Upper lobe of left lung (tissue), 4 donors: ENCODE measurements at regions not wholly inside any gene's neighbourhood (a gene's known extent, or its start where the extent isn't known, plus 50 kb on each side); places are given as distances from the start of the nearest gene placed in this dataset.

ENCODE experiments used
- CTCF ChIP-seq, 6 experiments: fragments of 450-650 bp in 4 of 6; fragments of 200-600 bp in 2 of 6; sonication (generic) in 2 of 6; IDR thresholded peaks; one replicate each; pipeline ENCODE4 v1.5.1; 2016 to 2019; ENCODE audit warnings: antibody characterized with exemption in 6 of 6
- EP300 ChIP-seq, 4 donors: sonication (generic); formaldehyde crosslinking; IDR thresholded peaks; one replicate each; pipeline ENCODE4 v1.5.1; 2017; ENCODE audit warnings: antibody characterized with exemption in 4 of 4, control low read depth in 2 of 4
- POLR2A ChIP-seq, 4 donors: fragments of 450-650 bp; IDR thresholded peaks; one replicate each; pipeline ENCODE4 v1.5.1; 2016 to 2017; ENCODE audit warnings: antibody characterized with exemption in 4 of 4, mild to moderate bottlenecking in 2 of 4
- POLR2AphosphoS5 ChIP-seq, 2 donors: sonication (generic); formaldehyde crosslinking; IDR thresholded peaks; one replicate each; pipeline ENCODE4 v1.5.1; 2017; ENCODE audit warnings: antibody characterized with exemption in 2 of 2

- TF ChIP-seq CTCF (IDR thresholded peaks at IDR 0.05) (no peak), POLR2AphosphoS5 (IDR thresholded peaks at IDR 0.05) (no peak), POLR2A (IDR thresholded peaks at IDR 0.05) (no peak), EP300 (IDR thresholded peaks at IDR 0.05) (no peak)
These were observed 387.9 kb upstream of the MEF2C start for GRCh38 chr5:89270901-89271300.
